HL-60 (cell line): ENCODE measurements at regions not wholly inside any gene's neighbourhood (a gene's known extent, or its start where the extent isn't known, plus 50 kb on each side); places are given as distances from the start of the nearest gene placed in this dataset.

Experiments
- DNase-seq, 2 experiments: peaks; one replicate each; pipeline ENCODE4 v3.0.0-alpha.2; 2010 to 2020; ENCODE audit warnings: low read depth in 1 of 2, low spot score in 1 of 2
- H3K27ac ChIP-seq: fragments of 250-450 bp; sonication (Bioruptor Pico); replicated peaks from 2 replicates; pipeline ENCODE4 v1.5.1; 2020; ENCODE audit warnings: mild to moderate bottlenecking, moderate library complexity
- H3K27me3 ChIP-seq: fragments of 250-450 bp; sonication (Bioruptor Pico); 2 replicates; pipeline ENCODE4 v1.5.1; 2021; ENCODE audit warnings: mild to moderate bottlenecking, moderate library complexity; ENCODE audit not compliant: insufficient read depth, poor library complexity, severe bottlenecking
- H3K4me3 ChIP-seq: replicated peaks from 2 replicates; pipeline ENCODE4 v1.5.1; 2011; ENCODE audit warnings: mild to moderate bottlenecking, control low read depth, low read length; ENCODE audit not compliant: insufficient read depth
- CTCF ChIP-seq: IDR thresholded peaks from one replicate; pipeline ENCODE4 v1.5.1; 2011; ENCODE audit warnings: low read length, control low read depth, inconsistent platforms; ENCODE audit not compliant: insufficient read depth
- GABPA ChIP-seq: IDR thresholded peaks from 2 replicates; pipeline ENCODE4 v1.6.1; 2012; ENCODE audit warnings: low read depth
- POLR2AphosphoS5 ChIP-seq: IDR thresholded peaks from 2 replicates; pipeline ENCODE4 v1.6.1; 2012; ENCODE audit warnings: low read depth
- REST ChIP-seq: IDR thresholded peaks from 2 replicates; pipeline ENCODE4 v1.6.1; 2012; ENCODE audit warnings: low read depth; ENCODE audit not compliant: insufficient replicate concordance
- SPI1 ChIP-seq: IDR thresholded peaks from 2 replicates; pipeline ENCODE4 v1.6.1; 2012; ENCODE audit warnings: low read depth, mild to moderate bottlenecking, borderline replicate concordance

GRCh38 chr15:25613134-25613533 is 174.3 kb upstream of the UBE3A start:
- Histone ChIP-seq H3K27me3 (no peaks in the 10 kb centered on the region), H3K27ac (no peak overlapping the region), H3K4me3 (no peak overlapping the region)
- no peak for DNase-seq
- no peak for TF ChIP-seq CTCF
- TF ChIP-seq SPI1, result no peak
- TF ChIP-seq REST, result no peak
- TF ChIP-seq GABPA, result no peak
- no peak for TF ChIP-seq POLR2AphosphoS5

GRCh38 chr15:25611603-25612002 is 172.8 kb upstream of the UBE3A start:
- TF ChIP-seq CTCF, result no peak
- no peak for TF ChIP-seq SPI1
- no peak for TF ChIP-seq GABPA
- TF ChIP-seq POLR2AphosphoS5, result no peak
- no peak for TF ChIP-seq REST
- no peak overlapping the region for H3K4me3 ChIP-seq
- no peak overlapping the region for H3K27ac ChIP-seq
- no peaks in the 10 kb centered on the region for H3K27me3 ChIP-seq
- DNase-seq, result no peak

GRCh38 chr15:25609371-25609770 is 170.5 kb upstream of the UBE3A start:
- no peak for DNase-seq
- no peaks in the 10 kb centered on the region for H3K27me3 ChIP-seq
- no peak overlapping the region for H3K27ac ChIP-seq
- TF ChIP-seq POLR2AphosphoS5, result no peak
- TF ChIP-seq SPI1, result no peak
- TF ChIP-seq GABPA, result no peak
- TF ChIP-seq CTCF, result no peak
- TF ChIP-seq REST, result no peak
- H3K4me3 ChIP-seq, result no peak overlapping the region
